NCI-H2107 treated with DMSO at 0.1 percent for 48 hours (cell line): ENCODE measurements at regions not wholly inside any gene's neighbourhood (a gene's known extent, or its start where the extent isn't known, plus 50 kb on each side); places are given as distances from the start of the nearest gene placed in this dataset.
"Not testable (repeated sequence)": the region's sequence is repeated elsewhere in the genome, so short reads cannot be mapped to it uniquely, and the experiment has no call there.

Source experiments
- DNase-seq: peaks from one replicate; lab custom pipeline; 2025; ENCODE audit not compliant: unreplicated experiment; lab: John Stamatoyannopoulos, UW

GRCh38 chr9:87393706-87394230 lies 103.9 kb upstream of the DAPK1 start:
- DNase-seq: no peak

DNA sequence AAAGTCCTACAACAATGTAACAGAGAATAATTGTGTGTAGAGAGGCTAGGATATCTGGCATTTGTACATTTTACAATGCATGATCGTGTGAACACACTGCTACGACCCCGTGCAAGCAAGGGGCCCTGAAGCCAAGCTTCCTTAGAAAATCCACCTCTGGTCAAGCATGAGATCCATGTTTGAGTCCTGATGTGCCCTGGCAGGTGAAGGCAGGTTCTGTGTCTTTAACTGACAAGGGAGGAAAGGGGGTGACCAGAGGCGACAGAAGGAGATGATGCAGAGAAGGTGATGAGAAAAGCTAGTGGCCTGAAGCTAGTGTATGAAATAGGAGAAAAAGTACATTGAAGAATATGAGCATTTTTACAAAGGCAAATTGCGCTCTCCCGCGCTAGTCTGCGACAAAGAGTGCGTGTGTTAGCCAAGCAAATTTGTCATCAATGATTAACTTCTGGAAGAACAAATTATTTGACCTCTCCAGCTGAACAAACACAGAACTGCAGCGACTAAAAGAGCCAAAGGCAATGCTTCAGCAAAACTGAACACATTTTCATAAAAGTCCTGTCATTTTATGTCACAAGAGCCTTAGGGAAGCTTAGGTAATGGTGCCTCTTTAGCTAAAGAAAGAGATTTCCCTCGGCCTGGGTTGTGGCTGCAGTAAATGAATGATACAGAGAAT lies 101.7 kb upstream of the DAPK1 start:
- DNase-seq: no peak

- no peak for DNase-seq
Observed at GRCh38 chr9:87401681-87402080, 96.0 kb upstream of the DAPK1 start.

- no peak for DNase-seq
Observed at GRCh38 chr9:87402537-87402936, 95.1 kb upstream of the DAPK1 start.

GRCh38 chr9:87405677-87406542 lies 91.8 kb upstream of the DAPK1 start:
- DNase-seq: no peak

DNA sequence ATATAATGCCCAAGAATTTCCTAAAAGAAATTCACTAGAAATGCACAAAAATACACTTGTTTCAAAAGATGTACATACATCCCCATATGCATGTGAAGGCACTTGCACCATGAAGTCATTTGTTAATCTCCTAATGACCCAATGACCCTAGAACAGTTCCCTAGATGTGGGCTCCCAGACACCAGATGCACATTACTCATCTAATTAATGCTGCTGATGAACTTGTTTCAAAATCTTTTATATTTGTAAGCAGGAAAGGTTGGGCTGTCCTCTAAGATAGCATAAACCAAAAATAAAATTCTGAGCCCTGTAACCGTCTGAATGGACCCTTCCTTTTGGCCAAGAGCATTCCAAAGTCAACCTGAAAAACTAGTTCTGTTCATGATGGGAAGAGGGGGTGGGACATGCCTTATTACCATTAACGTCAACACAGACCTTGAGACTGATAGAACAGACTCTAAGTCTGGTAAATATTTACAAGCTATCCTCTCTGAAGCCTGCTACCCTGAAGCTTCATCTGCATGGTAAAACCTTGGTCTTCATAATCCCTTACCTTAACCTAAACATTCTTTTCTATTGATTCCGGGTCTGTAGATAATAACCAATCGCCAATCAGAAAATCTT lies 91.0 kb upstream of the DAPK1 start:
- no peak for DNase-seq

DNA sequence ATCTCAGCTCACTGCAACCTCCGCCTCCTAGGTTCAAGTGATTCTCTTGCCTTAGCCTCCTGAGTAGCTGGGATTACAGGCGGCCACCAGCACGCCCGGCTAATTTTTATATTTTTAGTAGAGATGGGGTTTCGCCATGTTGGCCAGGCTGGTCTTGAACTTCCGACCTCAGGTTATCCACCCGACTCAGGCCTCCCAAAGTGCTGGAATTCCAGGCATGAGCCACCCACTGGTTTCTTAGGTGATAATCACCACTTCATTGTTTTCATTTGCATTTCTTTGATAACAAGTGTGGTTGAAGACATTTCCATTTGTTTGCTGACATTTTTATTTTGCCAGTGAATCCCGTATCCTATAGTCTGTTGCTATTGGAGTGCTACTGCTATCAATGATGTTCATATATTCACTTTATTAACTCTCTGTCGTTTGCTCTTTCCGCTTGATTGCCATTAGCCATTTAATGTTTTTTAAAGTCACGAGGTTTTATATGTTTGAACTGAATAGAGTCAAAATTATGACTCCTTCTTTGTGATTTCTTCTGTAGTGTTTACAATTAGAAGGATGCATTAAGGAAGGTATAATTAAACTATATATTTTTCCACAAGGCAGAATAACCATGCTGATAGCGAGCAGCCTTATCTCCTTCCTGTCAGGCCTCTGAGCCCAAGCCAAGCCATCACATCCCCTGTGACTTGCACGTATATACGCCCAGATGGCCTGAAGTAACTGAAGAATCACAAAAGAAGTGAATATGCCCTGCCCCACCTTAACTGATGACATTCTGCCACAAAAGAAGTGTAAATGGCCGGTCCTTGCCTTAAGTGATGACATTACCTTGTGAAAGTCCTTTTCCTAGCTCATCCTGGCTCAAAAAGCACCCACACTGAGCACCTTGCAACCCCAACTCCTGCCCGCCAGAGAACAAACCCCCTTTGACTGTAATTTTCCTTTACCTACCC lies 87.3 kb upstream of the DAPK1 start:
- not testable (repeated sequence) for DNase-seq

- DNase-seq: no peak
Observed at GRCh38 chr9:87420884-87421283, 76.8 kb upstream of the DAPK1 start.

DNA sequence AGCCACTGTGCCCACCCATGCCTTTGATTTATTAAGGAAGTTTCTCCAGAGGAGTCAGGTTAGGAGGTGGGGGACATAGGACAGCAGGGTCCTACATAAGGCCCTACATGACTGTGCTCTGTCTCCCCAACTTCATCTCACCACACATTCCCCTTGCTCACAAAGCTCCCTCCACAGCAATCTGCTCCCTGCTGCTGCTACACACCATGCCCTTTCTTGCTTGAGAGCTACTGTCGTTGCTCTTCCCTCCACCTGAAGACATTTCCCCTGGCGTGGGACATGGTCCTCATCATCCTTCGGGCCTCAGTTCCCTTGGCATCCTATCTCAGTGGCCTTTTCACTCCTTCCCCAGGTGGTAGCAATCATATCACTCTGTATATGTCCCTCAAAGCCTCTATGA lies 75.9 kb upstream of the DAPK1 start:
- DNase-seq: no peak

DNA sequence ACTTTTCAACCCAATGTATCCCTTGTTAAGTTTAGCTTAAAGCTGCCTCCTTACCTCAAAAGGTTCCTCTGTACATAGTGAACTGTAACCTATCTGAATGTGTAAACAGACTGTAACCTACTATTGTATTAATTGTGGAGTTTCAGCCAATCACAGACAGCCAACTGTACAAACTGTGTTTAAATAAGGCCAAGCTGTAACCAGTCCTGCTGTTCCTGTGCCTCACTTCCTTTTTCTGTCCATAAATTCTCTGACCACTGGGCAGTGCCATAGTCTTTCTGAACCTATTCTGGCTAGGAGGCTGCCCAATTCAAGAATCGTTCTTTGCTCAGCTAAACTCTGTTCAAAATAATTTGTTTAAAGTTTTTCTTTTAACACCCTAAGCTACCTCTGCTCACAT lies 74.7 kb upstream of the DAPK1 start:
- no peak for DNase-seq

- DNase-seq: not testable (repeated sequence)
Observed at GRCh38 chr9:87423885-87424284, 73.8 kb upstream of the DAPK1 start.

DNA sequence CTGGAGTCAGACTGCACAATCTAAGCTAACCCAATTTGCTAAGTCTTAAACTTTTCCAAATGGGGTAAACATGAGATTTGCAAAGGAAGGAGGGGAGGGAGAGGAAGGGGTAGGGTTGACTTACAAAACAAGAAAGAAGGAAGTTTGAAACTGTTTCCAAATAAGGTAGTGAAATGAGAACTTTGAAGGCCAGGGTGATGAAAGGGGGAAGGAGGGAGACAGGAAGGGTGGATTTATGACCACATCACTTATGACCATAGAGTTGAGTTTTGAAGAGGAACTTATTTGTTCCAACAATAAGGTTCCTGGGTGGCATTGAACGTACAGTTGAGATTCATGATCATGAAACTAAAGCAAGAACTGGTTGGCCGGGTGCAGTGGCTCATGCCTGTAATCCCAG lies 72.5 kb upstream of the DAPK1 start:
- no peak for DNase-seq

GRCh38 chr9:87427851-87428506 lies 69.7 kb upstream of the DAPK1 start:
- DNase-seq: no peak

- no peak for DNase-seq
Observed at GRCh38 chr9:87428659-87429058, 69.0 kb upstream of the DAPK1 start.

GRCh38 chr9:87431837-87432236 lies 65.8 kb upstream of the DAPK1 start:
- DNase-seq: no peak

DNA sequence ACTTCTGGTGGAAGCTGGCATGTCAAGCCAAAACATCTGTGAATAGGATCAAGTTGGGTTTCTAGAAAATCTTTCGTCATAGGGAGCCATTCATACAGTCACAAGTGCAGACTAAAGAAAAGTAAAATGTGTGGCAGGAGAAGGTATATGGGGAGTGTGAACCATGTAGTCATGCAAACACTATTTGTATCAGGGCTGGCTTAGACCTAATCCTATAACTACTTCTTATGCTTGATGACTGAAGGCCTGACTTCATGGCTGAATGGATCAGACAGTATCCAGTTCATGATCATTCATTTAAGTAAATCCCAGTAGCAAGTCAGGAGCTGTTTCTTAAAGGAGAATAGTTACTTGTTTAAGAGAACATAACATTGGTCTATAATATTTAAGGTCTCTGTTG lies 63.8 kb upstream of the DAPK1 start:
- no peak for DNase-seq

- DNase-seq: no peak
Observed at GRCh38 chr9:87434366-87434765, 63.3 kb upstream of the DAPK1 start.

- DNase-seq: no peak
Observed at GRCh38 chr9:87435189-87435880, 62.3 kb upstream of the DAPK1 start.

- DNase-seq: no peak
Observed at GRCh38 chr9:87436716-87437115, 61.0 kb upstream of the DAPK1 start.

GRCh38 chr9:87437966-87438365 lies 59.7 kb upstream of the DAPK1 start:
- no peak for DNase-seq
